ENCODE measurements at regions not wholly inside any gene's neighbourhood (a gene's known extent, or its start where the extent isn't known, plus 50 kb on each side); places are given as distances from the start of the nearest gene placed in this dataset.

GRCh38 chr20:11301699-11302098, 616.0 kb upstream of the BTBD3 start:
- H3K9me3 ChIP-seq (ENCODE audit: low read length), result no peaks in the 10 kb centered on the region
- in situ Hi-C loops (cut with HindIII; ENCODE audit: extremely low pct_ligation_motif_present, low pct_unique_long_range_greater_than_20kb) (no loop called here), intact Hi-C loops (cut with micrococcal nuclease; ENCODE audit: unreplicated experiment) (no loop called here)
- 5% methylated on average over 10 of the region's 10 CpGs for WGBS (ENCODE audit: low lambda C conversion rate)
- no peaks in the 10 kb centered on the region for H3K79me2 ChIP-seq (ENCODE audit: insufficient read depth, low read length)
- CTCF ChIA-PET (ENCODE audit: low intra/inter-chr PET ratio, low total read pairs), result no interaction called here
- no peak overlapping the region for H3K27ac ChIP-seq (ENCODE audit: extremely low read length, insufficient read depth, low read length)
- no peaks in the 10 kb centered on the region for H3K36me3 ChIP-seq (replicated peaks in 1 of 2; ENCODE audit: control insufficient read depth in 1 of 2, insufficient read depth in 2 of 2, low read length in 2 of 2)
- no peak overlapping the region for H3K4me2 ChIP-seq (ENCODE audit: low read depth, low read length)
- DNase-seq (ENCODE audit: low spot score), result no peak
- no peak overlapping the region for H2AFZ ChIP-seq (ENCODE audit: low read length)
- ATAC-seq, result no peak; the same call in 2 of the 3 replicates
- no peak overlapping the region for H3K4me3 ChIP-seq (replicated peaks in 1 of 3; ENCODE audit: insufficient read depth in 1 of 3, low read depth in 2 of 3, low read length in 3 of 3)
- H3K27me3 ChIP-seq (ENCODE audit: control insufficient read depth in 1 of 2, insufficient read depth in 2 of 2, low read length in 2 of 2), result peaks cover 0 to 5% of the 10 kb centered on the region in 2 experiments; a peak in 3 of 5 replicates
- H4K20me1 ChIP-seq (ENCODE audit: insufficient read depth, low read length), result no peaks in the 10 kb centered on the region
- POLR2A ChIA-PET, result no interaction called here
- no TSS peak for BruUV-seq (replicated peaks)
- FAIRE-seq, result no peak
- no peak for TF ChIP-seq CHD4 (IDR thresholded peaks at IDR 0.05; ENCODE audit: borderline replicate concordance, low read length)
- TF ChIP-seq, protein P1, sequence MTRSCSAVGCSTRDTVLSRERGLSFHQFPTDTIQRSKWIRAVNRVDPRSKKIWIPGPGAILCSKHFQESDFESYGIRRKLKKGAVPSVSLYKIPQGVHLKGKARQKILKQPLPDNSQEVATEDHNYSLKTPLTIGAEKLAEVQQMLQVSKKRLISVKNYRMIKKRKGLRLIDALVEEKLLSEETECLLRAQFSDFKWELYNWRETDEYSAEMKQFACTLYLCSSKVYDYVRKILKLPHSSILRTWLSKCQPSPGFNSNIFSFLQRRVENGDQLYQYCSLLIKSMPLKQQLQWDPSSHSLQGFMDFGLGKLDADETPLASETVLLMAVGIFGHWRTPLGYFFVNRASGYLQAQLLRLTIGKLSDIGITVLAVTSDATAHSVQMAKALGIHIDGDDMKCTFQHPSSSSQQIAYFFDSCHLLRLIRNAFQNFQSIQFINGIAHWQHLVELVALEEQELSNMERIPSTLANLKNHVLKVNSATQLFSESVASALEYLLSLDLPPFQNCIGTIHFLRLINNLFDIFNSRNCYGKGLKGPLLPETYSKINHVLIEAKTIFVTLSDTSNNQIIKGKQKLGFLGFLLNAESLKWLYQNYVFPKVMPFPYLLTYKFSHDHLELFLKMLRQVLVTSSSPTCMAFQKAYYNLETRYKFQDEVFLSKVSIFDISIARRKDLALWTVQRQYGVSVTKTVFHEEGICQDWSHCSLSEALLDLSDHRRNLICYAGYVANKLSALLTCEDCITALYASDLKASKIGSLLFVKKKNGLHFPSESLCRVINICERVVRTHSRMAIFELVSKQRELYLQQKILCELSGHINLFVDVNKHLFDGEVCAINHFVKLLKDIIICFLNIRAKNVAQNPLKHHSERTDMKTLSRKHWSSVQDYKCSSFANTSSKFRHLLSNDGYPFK (CRISPR knock-in tag; IDR thresholded peaks at IDR 0.05; ENCODE audit: borderline replicate concordance), result no peak
- TF ChIP-seq ZNF331 (CRISPR knock-in tag; IDR thresholded peaks at IDR 0.05), result no peak
- no peak for TF ChIP-seq NKX3-1 (CRISPR knock-in tag; IDR thresholded peaks at IDR 0.05)
- TF ChIP-seq SPEN (CRISPR knock-in tag; IDR thresholded peaks at IDR 0.05; ENCODE audit: low read depth), result no peak
- TF ChIP-seq IRF1 (CRISPR knock-in tag; IDR thresholded peaks at IDR 0.05; ENCODE audit: low read depth), result no peak
- no peak for TF ChIP-seq HNRNPK (IDR thresholded peaks at IDR 0.05; ENCODE audit: low read depth, low read length, poor library complexity, severe bottlenecking)
- TF ChIP-seq RERE (CRISPR knock-in tag; IDR thresholded peaks at IDR 0.05; ENCODE audit: low read depth), result no peak
- TF ChIP-seq E2F1 (CRISPR knock-in tag; IDR thresholded peaks at IDR 0.05), result no peak
- no peak for TF ChIP-seq EHMT2 (IDR thresholded peaks at IDR 0.05; ENCODE audit: borderline replicate concordance, low read depth, low read length)
- no peak for TF ChIP-seq MED13 (CRISPR knock-in tag; IDR thresholded peaks at IDR 0.05)
- H3K4me1 ChIP-seq (ENCODE audit: insufficient read depth, low read length), result no peaks in the 10 kb centered on the region
- H3K9ac ChIP-seq (ENCODE audit: insufficient read depth, low read depth, low read length), result no peak overlapping the region
